ENCODE measurements at regions not wholly inside any gene's neighbourhood (a gene's known extent, or its start where the extent isn't known, plus 50 kb on each side); places are given as distances from the start of the nearest gene placed in this dataset.
A peak's percentile ranks its signal among the peaks of the same experiment; 100 is the strongest.

- Histone ChIP-seq H3K9me3 (ENCODE audit: control insufficient read depth, insufficient read depth, low read depth, low read length) (no peaks in the 10 kb centered on the region), H3K27ac (ENCODE audit: extremely low read depth, low read depth, low read length) (0 out of 2 replicates have a peak overlapping the region, but pooled peaks have one; percentile 41), H3K36me3 (ENCODE audit: control insufficient read depth in 2 of 2, insufficient read depth in 1 of 2, low read length in 2 of 2) (no peaks in the 10 kb centered on the region), H3K4me3 (ENCODE audit: low read depth, low read length) (peak overlapping the region; percentile 9; the same call in 1 of the 2 replicates), H3K4me1 (ENCODE audit: control insufficient read depth, insufficient read depth, low read length) (no peaks in the 10 kb centered on the region)
- ChIA-PET CTCF (interaction anchor here (0.6 to 0.9 kb wide), 3 partner anchors 33 to 509 kb away, joined by 3 to 4 read pairs (median 4); no protein-coding TSS in a partner anchor), POLR2A (interaction anchor here (0.7 kb wide), 1 partner anchor 22 kb away, joined by 4 read pairs; no protein-coding TSS in a partner anchor)
- TF ChIP-seq ZNF341 (tag by site-specific recombination; IDR thresholded peaks at IDR 0.05; ENCODE audit: low read depth) (peak; percentile 64; the same call in 1 of the 2 replicates), ZBTB26 (tag by site-specific recombination; optimal IDR thresholded peaks at IDR 0.05) (peak; percentile 51), ZNF155 (tag by site-specific recombination; IDR thresholded peaks at IDR 0.05) (no peak), KLF1 (tag by site-specific recombination; IDR thresholded peaks at IDR 0.05) (peak; percentile 66), ZBTB20 (tag by site-specific recombination; IDR thresholded peaks at IDR 0.05) (peak; percentile 61; the same call in 1 of the 2 replicates), PRDM4 (tag by site-specific recombination; IDR thresholded peaks at IDR 0.05) (no peak), SP2 (tag by site-specific recombination; IDR thresholded peaks at IDR 0.05) (0 out of 2 replicates have a peak, but pooled peaks have one; percentile 9), ZIC2 (tag by site-specific recombination; IDR thresholded peaks at IDR 0.05) (peak; percentile 39; the same call in 1 of the 2 replicates), PRDM10 (tag by site-specific recombination; IDR thresholded peaks at IDR 0.05) (peak; percentile 74), ZNF221 (tag by site-specific recombination; IDR thresholded peaks at IDR 0.05; ENCODE audit: borderline replicate concordance) (no peak), ZFHX2 (tag by site-specific recombination; conservative IDR thresholded peaks at IDR 0.05) (0 out of 2 replicates have a peak, but pooled peaks have one; percentile 19), ZNF335 (tag by site-specific recombination; conservative IDR thresholded peaks at IDR 0.05) (peak; percentile 69), WT1 (tag by site-specific recombination; IDR thresholded peaks at IDR 0.05) (no peak)
Observed at GRCh38 chr12:116508145-116509121, 50.7 kb upstream of the MAP1LC3B2 start.
